Natural killer cell (primary cell): ENCODE measurements at regions not wholly inside any gene's neighbourhood (a gene's known extent, or its start where the extent isn't known, plus 50 kb on each side); places are given as distances from the start of the nearest gene placed in this dataset.

Experiments used
- ATAC-seq, 3 donors: fragments of 150-1000 bp in 2 of 3; fragments of 200-7000 bp in 1 of 3; cut with Tn5 transposase; 1 replicate in 1 of 3; 2 replicates in 2 of 3; pipeline ENCODE4 v1.10.0; 2021; ENCODE audit warnings: mild to moderate bottlenecking in 2 of 3, moderate library complexity in 2 of 3
- DNase-seq, 2 donors: peaks; one replicate each; pipeline versions ENCODE4 v3.0.0 to v3.0.0-alpha.2; 2013 to 2021; ENCODE audit warnings: mixed read lengths in 1 of 2
- H3K27ac ChIP-seq: one replicate; pipeline ENCODE4 v1.5.1; 2013; ENCODE audit warnings: mild to moderate bottlenecking, low read length
- H3K27me3 ChIP-seq: one replicate; pipeline ENCODE4 v1.6.1; 2013; ENCODE audit warnings: low read length; ENCODE audit not compliant: control insufficient read depth, insufficient read depth
- H3K36me3 ChIP-seq: one replicate; pipeline ENCODE4 v1.6.1; 2013; ENCODE audit warnings: low read length; ENCODE audit not compliant: control insufficient read depth, insufficient read depth
- H3K4me1 ChIP-seq: one replicate; pipeline ENCODE4 v1.6.1; 2013; ENCODE audit warnings: low read length; ENCODE audit not compliant: control insufficient read depth, insufficient read depth
- H3K4me3 ChIP-seq: one replicate; pipeline ENCODE4 v1.5.1; 2013; ENCODE audit warnings: low read length
- H3K9me3 ChIP-seq: one replicate; pipeline ENCODE4 v1.6.1; 2013; ENCODE audit warnings: low read length; ENCODE audit not compliant: control insufficient read depth, insufficient read depth
- H3K27ac Mint-ChIP-seq, 2 donors: one replicate each; pipeline ENCODE4 v1.8.0; 2022; ENCODE audit warnings: mild to moderate bottlenecking in 2 of 2, mixed read lengths in 2 of 2, moderate library complexity in 1 of 2
- H3K27me3 Mint-ChIP-seq, 2 donors: one replicate each; pipeline ENCODE4 v1.8.0; 2022; ENCODE audit warnings: low read depth in 2 of 2, mixed read lengths in 2 of 2
- H3K36me3 Mint-ChIP-seq: one replicate; pipeline ENCODE4 v1.8.0; 2022; ENCODE audit warnings: mixed read lengths
- H3K4me1 Mint-ChIP-seq, 2 donors: one replicate each; pipeline ENCODE4 v1.8.0; 2022; ENCODE audit warnings: mixed read lengths in 2 of 2
- H3K4me3 Mint-ChIP-seq: one replicate; pipeline ENCODE4 v1.8.0; 2022; ENCODE audit warnings: mild to moderate bottlenecking, moderate library complexity, mixed read lengths
- H3K9me3 Mint-ChIP-seq, 2 donors: one replicate each; pipeline ENCODE4 v1.8.0; 2022; ENCODE audit warnings: mixed read lengths in 2 of 2
- WGBS: methylation state at CpG from one replicate; pipeline ENCODE4 v1.1.7; 2013; ENCODE audit warnings: missing lambda C conversion rate; ENCODE audit not compliant: insufficient coverage; 5-methylcytosine and 5-hydroxymethylcytosine counted together
- intact Hi-C: fragments of 100-400 bp; cut with micrococcal nuclease; formaldehyde crosslinking; loops from one replicate; pipeline ENCODE4 v1.14.2; 2022
- TF ChIP-seq, protein P1 (sequence below): fragments of 200-600 bp; IDR thresholded peaks from one replicate; pipeline ENCODE4 v1.8.0; 2022; ENCODE audit warnings: antibody characterized with exemption

GRCh38 chr5:66248874-66249273 lies 104.8 kb downstream of the SREK1 start:
- Mint-ChIP-seq H3K9me3 (no peaks in the 10 kb centered on the region), H3K27ac (no peak overlapping the region), H3K4me1 (no peaks in the 10 kb centered on the region), H3K27me3 (peaks cover 0 to 2% of the 10 kb centered on the region in 2 donors), H3K4me3 (no peak overlapping the region), H3K36me3 (no peaks in the 10 kb centered on the region)
- Histone ChIP-seq H3K27me3 (no peaks in the 10 kb centered on the region), H3K4me3 (no peak overlapping the region), H3K4me1 (no peaks in the 10 kb centered on the region), H3K27ac (no peak overlapping the region), H3K9me3 (no peaks in the 10 kb centered on the region), H3K36me3 (no peaks in the 10 kb centered on the region)
- intact Hi-C loops, result no loop called here
- TF ChIP-seq, protein P1, sequence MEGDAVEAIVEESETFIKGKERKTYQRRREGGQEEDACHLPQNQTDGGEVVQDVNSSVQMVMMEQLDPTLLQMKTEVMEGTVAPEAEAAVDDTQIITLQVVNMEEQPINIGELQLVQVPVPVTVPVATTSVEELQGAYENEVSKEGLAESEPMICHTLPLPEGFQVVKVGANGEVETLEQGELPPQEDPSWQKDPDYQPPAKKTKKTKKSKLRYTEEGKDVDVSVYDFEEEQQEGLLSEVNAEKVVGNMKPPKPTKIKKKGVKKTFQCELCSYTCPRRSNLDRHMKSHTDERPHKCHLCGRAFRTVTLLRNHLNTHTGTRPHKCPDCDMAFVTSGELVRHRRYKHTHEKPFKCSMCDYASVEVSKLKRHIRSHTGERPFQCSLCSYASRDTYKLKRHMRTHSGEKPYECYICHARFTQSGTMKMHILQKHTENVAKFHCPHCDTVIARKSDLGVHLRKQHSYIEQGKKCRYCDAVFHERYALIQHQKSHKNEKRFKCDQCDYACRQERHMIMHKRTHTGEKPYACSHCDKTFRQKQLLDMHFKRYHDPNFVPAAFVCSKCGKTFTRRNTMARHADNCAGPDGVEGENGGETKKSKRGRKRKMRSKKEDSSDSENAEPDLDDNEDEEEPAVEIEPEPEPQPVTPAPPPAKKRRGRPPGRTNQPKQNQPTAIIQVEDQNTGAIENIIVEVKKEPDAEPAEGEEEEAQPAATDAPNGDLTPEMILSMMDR, result no peak
- ATAC-seq (no peak), DNase-seq (no peak)
- no CpG with 5 or more reads among the region's 2 CpGs for WGBS

GRCh38 chr5:66249920-66250319 lies 105.8 kb downstream of the SREK1 start:
- Histone ChIP-seq H3K27me3 (no peaks in the 10 kb centered on the region), H3K4me3 (no peak overlapping the region), H3K9me3 (no peaks in the 10 kb centered on the region), H3K27ac (no peak overlapping the region), H3K36me3 (no peaks in the 10 kb centered on the region), H3K4me1 (no peaks in the 10 kb centered on the region)
- DNase-seq, result no peak
- Mint-ChIP-seq H3K4me1 (no peaks in the 10 kb centered on the region), H3K4me3 (no peak overlapping the region), H3K36me3 (no peaks in the 10 kb centered on the region), H3K9me3 (no peaks in the 10 kb centered on the region), H3K27ac (no peak overlapping the region), H3K27me3 (peaks cover 0 to 2% of the 10 kb centered on the region in 2 donors)
- 83% methylated on average over 4 of the region's 4 CpGs for WGBS
- TF ChIP-seq, protein P1, result no peak
- ATAC-seq, result no peak
- intact Hi-C loops, result no loop called here

GRCh38 chr5:66252849-66253248 lies 108.7 kb downstream of the SREK1 start:
- Mint-ChIP-seq H3K4me1 (no peaks in the 10 kb centered on the region), H3K9me3 (no peaks in the 10 kb centered on the region), H3K36me3 (no peaks in the 10 kb centered on the region), H3K27me3 (peaks cover 0 to 2% of the 10 kb centered on the region in 2 donors), H3K4me3 (no peak overlapping the region), H3K27ac (no peak overlapping the region)
- Histone ChIP-seq H3K4me3 (no peak overlapping the region), H3K36me3 (no peaks in the 10 kb centered on the region), H3K9me3 (no peaks in the 10 kb centered on the region), H3K4me1 (no peaks in the 10 kb centered on the region), H3K27me3 (no peaks in the 10 kb centered on the region), H3K27ac (no peak overlapping the region)
- 89% methylated on average over 3 of the region's 3 CpGs for WGBS
- TF ChIP-seq, protein P1, result no peak
- ATAC-seq, result no peak
- no peak for DNase-seq
- intact Hi-C loops, result no loop called here

DNA sequence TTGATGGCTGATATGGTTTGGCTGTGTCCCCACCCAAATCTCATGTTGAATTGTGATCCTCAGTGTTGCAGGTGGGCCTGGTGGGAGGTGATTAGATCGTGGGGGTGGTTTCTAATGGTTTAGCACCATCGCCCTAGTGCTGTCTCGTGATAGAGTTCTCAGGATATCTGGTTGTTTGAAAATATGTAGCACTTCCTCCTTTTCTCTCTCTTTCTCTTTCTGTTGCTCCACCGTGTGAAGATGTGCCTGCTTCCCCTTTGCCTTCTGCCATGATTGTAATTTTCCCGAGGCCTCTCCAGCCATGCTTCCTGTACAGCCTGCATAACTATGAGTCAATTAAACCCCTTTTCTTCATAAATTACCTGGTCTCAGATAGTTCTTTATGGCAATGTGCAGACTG lies 111.6 kb downstream of the SREK1 start:
- no peak for ATAC-seq
- WGBS, result 23% methylated on average over 4 of the region's 5 CpGs
- Histone ChIP-seq H3K27me3 (no peaks in the 10 kb centered on the region), H3K9me3 (no peaks in the 10 kb centered on the region), H3K4me1 (no peaks in the 10 kb centered on the region), H3K36me3 (no peaks in the 10 kb centered on the region), H3K27ac (no peak overlapping the region), H3K4me3 (no peak overlapping the region)
- H3K27me3 Mint-ChIP-seq, result peaks cover 0 to 2% of the 10 kb centered on the region in 2 donors
- no peaks in the 10 kb centered on the region for H3K36me3 Mint-ChIP-seq
- DNase-seq, result no peak
- intact Hi-C loops, result no loop called here
- H3K4me3 Mint-ChIP-seq, result no peak overlapping the region
- H3K27ac Mint-ChIP-seq, result no peak overlapping the region
- TF ChIP-seq, protein P1, result no peak
- H3K9me3 Mint-ChIP-seq, result no peaks in the 10 kb centered on the region
- no peaks in the 10 kb centered on the region for H3K4me1 Mint-ChIP-seq
